ENCODE measurements at regions not wholly inside any gene's neighbourhood (a gene's known extent, or its start where the extent isn't known, plus 50 kb on each side); places are given as distances from the start of the nearest gene placed in this dataset.
A peak's percentile ranks its signal among the peaks of the same experiment; 100 is the strongest.

GRCh38 chr6:19127081-19127480, 710.1 kb upstream of the ID4 start:
- no peak for DNase-seq (ENCODE audit: low read depth in 4 of 4, low spot score in 3 of 4)

GRCh38 chr6:19128701-19129100, 708.5 kb upstream of the ID4 start:
- no peak for DNase-seq (ENCODE audit: low read depth in 4 of 4, low spot score in 3 of 4)

GRCh38 chr6:19135706-19136105, 701.5 kb upstream of the ID4 start:
- no peak for DNase-seq (ENCODE audit: low read depth in 4 of 4, low spot score in 3 of 4)

- DNase-seq (ENCODE audit: low read depth in 4 of 4, low spot score in 3 of 4), result no peak
Measured at GRCh38 chr6:19137505-19137904, 699.7 kb upstream of the ID4 start.

- DNase-seq (ENCODE audit: low read depth in 4 of 4, low spot score in 3 of 4), result no peak
Measured at GRCh38 chr6:19142275-19142674, 694.9 kb upstream of the ID4 start.

GRCh38 chr6:19150307-19150706, 686.9 kb upstream of the ID4 start:
- DNase-seq (ENCODE audit: low read depth in 4 of 4, low spot score in 3 of 4), result no peak

- DNase-seq (ENCODE audit: low read depth in 4 of 4, low spot score in 3 of 4), result no peak
Measured at GRCh38 chr6:19153270-19153980, 683.7 kb upstream of the ID4 start.

GRCh38 chr6:19153981-19154295, 683.2 kb upstream of the ID4 start:
- DNase-seq (ENCODE audit: low read depth in 4 of 4, low spot score in 3 of 4), result no peak

GRCh38 chr6:19156443-19156842, 680.7 kb upstream of the ID4 start:
- no peak for DNase-seq (ENCODE audit: low read depth in 4 of 4, low spot score in 3 of 4)

GRCh38 chr6:19157486-19157885, 679.7 kb upstream of the ID4 start:
- no peak for DNase-seq (ENCODE audit: low read depth in 4 of 4, low spot score in 3 of 4)

GRCh38 chr6:19158586-19158985, 678.6 kb upstream of the ID4 start:
- no peak for DNase-seq (ENCODE audit: low read depth in 4 of 4, low spot score in 3 of 4)

GRCh38 chr6:19159089-19159488, 678.1 kb upstream of the ID4 start:
- DNase-seq (ENCODE audit: low read depth in 4 of 4, low spot score in 3 of 4), result no peak

GRCh38 chr6:19159561-19159960, 677.6 kb upstream of the ID4 start:
- DNase-seq (ENCODE audit: low read depth in 4 of 4, low spot score in 3 of 4), result no peak

- DNase-seq (ENCODE audit: low read depth in 4 of 4, low spot score in 3 of 4), result no peak
Measured at GRCh38 chr6:19160081-19160730, 677.0 kb upstream of the ID4 start.

GRCh38 chr6:19167251-19167650, 669.9 kb upstream of the ID4 start:
- no peak for DNase-seq (ENCODE audit: low read depth in 4 of 4, low spot score in 3 of 4)

- DNase-seq (ENCODE audit: low read depth in 4 of 4, low spot score in 3 of 4), result no peak
Measured at GRCh38 chr6:19169366-19169765, 667.8 kb upstream of the ID4 start.

- no peak for DNase-seq (ENCODE audit: low read depth in 4 of 4, low spot score in 3 of 4)
Measured at GRCh38 chr6:19175023-19175422, 662.1 kb upstream of the ID4 start.

GRCh38 chr6:19180348-19181072, 656.7 kb upstream of the ID4 start:
- peak; percentile 38 to 61 (median 41) for DNase-seq (ENCODE audit: low read depth in 4 of 4, low spot score in 3 of 4)

- peak in 2 of 4 donors; percentile 11 to 13 for DNase-seq (ENCODE audit: low read depth in 4 of 4, low spot score in 3 of 4)
Measured at GRCh38 chr6:19181211-19181610, 656.0 kb upstream of the ID4 start.

- no peak for DNase-seq (ENCODE audit: low read depth in 4 of 4, low spot score in 3 of 4)
Measured at GRCh38 chr6:19193624-19194023, 643.5 kb upstream of the ID4 start.

- DNase-seq (ENCODE audit: low read depth in 4 of 4, low spot score in 3 of 4), result no peak
Measured at GRCh38 chr6:19204445-19204844, 632.7 kb upstream of the ID4 start.

- DNase-seq (ENCODE audit: low read depth in 4 of 4, low spot score in 3 of 4), result no peak
Measured at GRCh38 chr6:19205076-19205475, 632.1 kb upstream of the ID4 start.

Data from right renal pelvis (tissue), 4 donors.